Activated B cell treated with CpG ODN at 0.5 μM for 24 hours (primary cell): ENCODE measurements at regions not wholly inside any gene's neighbourhood (a gene's known extent, or its start where the extent isn't known, plus 50 kb on each side); places are given as distances from the start of the nearest gene placed in this dataset.

Experiments
- ATAC-seq: fragments of 200-7000 bp; cut with Tn5 transposase; one replicate; pipeline ENCODE4 v1.10.0; 2021; ENCODE audit warnings: low read depth, mild to moderate bottlenecking, moderate library complexity
- CTCF ChIA-PET: fragments of 350-600 bp; sonication (Branson Sonifier 250); formaldehyde crosslinking; loops from one replicate; lab custom pipeline; 2021; ENCODE audit warnings: antibody characterized with exemption; lab: Charles Lee
- POLR2A ChIA-PET: fragments of 350-600 bp; sonication (Branson Sonifier 250); formaldehyde crosslinking; loops from one replicate; lab custom pipeline; 2021; ENCODE audit warnings: antibody characterized with exemption; lab: Charles Lee
- DNase-seq: peaks from one replicate; pipeline ENCODE4 v3.0.0; 2022
- H3K27ac Mint-ChIP-seq: one replicate; pipeline ENCODE4 v1.8.0; 2020; ENCODE audit warnings: mixed read lengths
- H3K27me3 Mint-ChIP-seq: one replicate; pipeline ENCODE4 v1.8.0; 2021; ENCODE audit warnings: mixed read lengths
- H3K36me3 Mint-ChIP-seq: one replicate; pipeline ENCODE4 v1.8.0; 2021; ENCODE audit warnings: low read depth, mixed read lengths
- H3K4me1 Mint-ChIP-seq: one replicate; pipeline ENCODE4 v1.8.0; 2021; ENCODE audit warnings: mixed read lengths
- H3K4me3 Mint-ChIP-seq: one replicate; pipeline ENCODE4 v1.8.0; 2020; ENCODE audit warnings: mild to moderate bottlenecking, mixed read lengths
- H3K9me3 Mint-ChIP-seq: one replicate; pipeline ENCODE4 v1.8.0; 2020; ENCODE audit warnings: mixed read lengths
- intact Hi-C: fragments of 100-400 bp; cut with micrococcal nuclease; formaldehyde crosslinking; loops from one replicate; pipeline ENCODE4 v1.15.1; 2024
- TF ChIP-seq, protein P1 (sequence below): fragments of 200-600 bp; IDR thresholded peaks from one replicate; pipeline ENCODE4 v1.8.0; 2022; ENCODE audit warnings: antibody characterized with exemption, mild to moderate bottlenecking

DNA sequence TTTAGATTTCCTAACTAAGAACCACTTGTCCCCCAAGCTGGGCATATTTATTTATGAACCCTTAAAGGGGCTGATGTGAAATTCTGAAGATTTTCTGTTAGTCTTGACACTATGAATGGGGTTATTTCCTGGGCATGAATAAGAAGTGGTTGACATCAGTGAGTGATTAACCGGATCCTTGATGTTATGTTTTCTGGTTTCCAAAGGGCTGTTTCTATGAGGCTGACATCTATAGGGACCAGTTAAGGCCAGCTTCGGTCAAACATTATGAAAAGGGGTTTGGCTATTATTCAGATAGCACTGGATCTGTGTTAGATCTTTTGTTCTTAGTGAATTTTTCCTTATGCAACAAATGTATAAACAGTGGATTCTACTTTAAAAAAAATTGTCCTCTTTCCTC lies 443.7 kb upstream of the SPRED2 start:
- no peaks in the 10 kb centered on the region for H3K27me3 Mint-ChIP-seq
- DNase-seq: no peak
- no peak overlapping the region for H3K27ac Mint-ChIP-seq
- no peak overlapping the region for H3K4me3 Mint-ChIP-seq
- H3K4me1 Mint-ChIP-seq: no peaks in the 10 kb centered on the region
- ChIA-PET POLR2A (no interaction called here), CTCF (no interaction called here)
- H3K9me3 Mint-ChIP-seq: no peaks in the 10 kb centered on the region
- TF ChIP-seq, protein P1, sequence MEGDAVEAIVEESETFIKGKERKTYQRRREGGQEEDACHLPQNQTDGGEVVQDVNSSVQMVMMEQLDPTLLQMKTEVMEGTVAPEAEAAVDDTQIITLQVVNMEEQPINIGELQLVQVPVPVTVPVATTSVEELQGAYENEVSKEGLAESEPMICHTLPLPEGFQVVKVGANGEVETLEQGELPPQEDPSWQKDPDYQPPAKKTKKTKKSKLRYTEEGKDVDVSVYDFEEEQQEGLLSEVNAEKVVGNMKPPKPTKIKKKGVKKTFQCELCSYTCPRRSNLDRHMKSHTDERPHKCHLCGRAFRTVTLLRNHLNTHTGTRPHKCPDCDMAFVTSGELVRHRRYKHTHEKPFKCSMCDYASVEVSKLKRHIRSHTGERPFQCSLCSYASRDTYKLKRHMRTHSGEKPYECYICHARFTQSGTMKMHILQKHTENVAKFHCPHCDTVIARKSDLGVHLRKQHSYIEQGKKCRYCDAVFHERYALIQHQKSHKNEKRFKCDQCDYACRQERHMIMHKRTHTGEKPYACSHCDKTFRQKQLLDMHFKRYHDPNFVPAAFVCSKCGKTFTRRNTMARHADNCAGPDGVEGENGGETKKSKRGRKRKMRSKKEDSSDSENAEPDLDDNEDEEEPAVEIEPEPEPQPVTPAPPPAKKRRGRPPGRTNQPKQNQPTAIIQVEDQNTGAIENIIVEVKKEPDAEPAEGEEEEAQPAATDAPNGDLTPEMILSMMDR: no peak
- no peaks in the 10 kb centered on the region for H3K36me3 Mint-ChIP-seq
- no peak for ATAC-seq
- intact Hi-C loops: no loop called here

- H3K4me3 Mint-ChIP-seq: no peak overlapping the region
- ChIA-PET POLR2A (no interaction called here), CTCF (no interaction called here)
- no peak overlapping the region for H3K27ac Mint-ChIP-seq
- H3K36me3 Mint-ChIP-seq: no peaks in the 10 kb centered on the region
- H3K27me3 Mint-ChIP-seq: peaks cover 4% of the 10 kb centered on the region
- DNase-seq (no peak), ATAC-seq (no peak)
- H3K4me1 Mint-ChIP-seq: no peaks in the 10 kb centered on the region
- intact Hi-C loops: no loop called here
- TF ChIP-seq, protein P1: no peak
- no peaks in the 10 kb centered on the region for H3K9me3 Mint-ChIP-seq
Observed at GRCh38 chr2:65870826-65871225, 438.4 kb upstream of the SPRED2 start.

DNA sequence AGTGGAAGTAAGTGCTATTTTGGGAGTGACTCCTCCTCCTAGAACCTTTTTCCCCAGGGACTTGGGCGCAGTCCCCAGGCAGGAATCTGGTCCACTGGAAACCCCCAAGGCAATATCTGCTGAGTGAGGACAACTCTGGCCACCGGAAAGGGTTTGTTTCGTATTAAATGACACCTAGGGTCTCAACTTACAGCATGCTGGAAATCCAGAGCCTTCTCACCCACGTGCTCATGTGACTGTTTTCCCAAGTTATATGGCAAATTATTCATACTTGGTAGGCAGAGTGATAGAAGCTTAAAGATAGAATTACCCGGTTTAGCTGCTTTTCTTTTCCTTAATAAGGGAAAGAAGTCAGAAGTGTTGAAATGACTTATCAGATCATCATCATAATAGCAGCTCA lies 436.9 kb upstream of the SPRED2 start:
- Mint-ChIP-seq H3K27ac (no peak overlapping the region), H3K9me3 (no peaks in the 10 kb centered on the region), H3K36me3 (no peaks in the 10 kb centered on the region), H3K4me1 (no peaks in the 10 kb centered on the region), H3K27me3 (peaks cover 4% of the 10 kb centered on the region), H3K4me3 (no peak overlapping the region)
- ChIA-PET POLR2A (no interaction called here), CTCF (no interaction called here)
- DNase-seq (no peak), ATAC-seq (no peak)
- intact Hi-C loops: no loop called here
- TF ChIP-seq, protein P1: no peak

DNA sequence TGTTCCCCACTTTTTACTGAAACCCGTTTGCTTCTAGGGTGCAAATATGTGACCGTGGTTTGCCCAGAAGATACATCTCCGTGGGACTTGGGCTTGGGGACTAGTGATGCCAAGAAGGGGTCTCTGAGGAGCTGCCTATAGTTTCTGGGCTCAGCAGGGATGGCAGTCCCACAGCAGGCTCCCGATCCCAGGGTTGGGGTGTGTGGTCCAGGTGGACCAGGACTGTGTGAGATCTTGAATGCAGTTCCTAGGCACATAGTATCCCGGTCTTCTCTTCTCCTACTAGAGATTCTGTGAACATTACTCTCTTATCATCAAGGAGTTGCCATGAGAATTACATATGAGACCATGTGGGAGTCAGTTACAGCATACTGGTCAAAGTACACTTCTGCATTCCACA lies 435.8 kb upstream of the SPRED2 start:
- no peak overlapping the region for H3K4me3 Mint-ChIP-seq
- no peaks in the 10 kb centered on the region for H3K9me3 Mint-ChIP-seq
- H3K27ac Mint-ChIP-seq: no peak overlapping the region
- no peak for ATAC-seq
- intact Hi-C loops: no loop called here
- POLR2A ChIA-PET: no interaction called here
- H3K27me3 Mint-ChIP-seq: peaks cover 4% of the 10 kb centered on the region
- no peaks in the 10 kb centered on the region for H3K4me1 Mint-ChIP-seq
- TF ChIP-seq, protein P1: no peak
- H3K36me3 Mint-ChIP-seq: no peaks in the 10 kb centered on the region
- DNase-seq: no peak
- CTCF ChIA-PET: no interaction called here

GRCh38 chr2:65867446-65867845 lies 435.0 kb upstream of the SPRED2 start:
- POLR2A ChIA-PET: no interaction called here

More at GRCh38 chr2:65867446-65867845, 435.0 kb upstream of the SPRED2 start:
- ATAC-seq: no peak
- CTCF ChIA-PET: no interaction called here
- no peak overlapping the region for H3K4me3 Mint-ChIP-seq
- intact Hi-C loops: no loop called here
- no peak overlapping the region for H3K27ac Mint-ChIP-seq
- no peaks in the 10 kb centered on the region for H3K4me1 Mint-ChIP-seq
- DNase-seq: no peak
- H3K9me3 Mint-ChIP-seq: no peaks in the 10 kb centered on the region
- TF ChIP-seq, protein P1: no peak
- H3K36me3 Mint-ChIP-seq: no peaks in the 10 kb centered on the region
- peaks cover 4% of the 10 kb centered on the region for H3K27me3 Mint-ChIP-seq
